ENCODE measurements at regions not wholly inside any gene's neighbourhood (a gene's known extent, or its start where the extent isn't known, plus 50 kb on each side); places are given as distances from the start of the nearest gene placed in this dataset.

- no peak for TF ChIP-seq CTCF (IDR thresholded peaks at IDR 0.05)
- no peak for TF ChIP-seq POLR2A (IDR thresholded peaks at IDR 0.05)
These were observed 50.2 kb upstream of the SIRPG start for GRCh38 chr20:1707588-1708449.
